Coronary artery (tissue), 2 donors: ENCODE measurements at regions not wholly inside any gene's neighbourhood (a gene's known extent, or its start where the extent isn't known, plus 50 kb on each side); places are given as distances from the start of the nearest gene placed in this dataset.
A peak's percentile ranks its signal among the peaks of the same experiment; 100 is the strongest.
"Not testable (repeated sequence)": the region's sequence is repeated elsewhere in the genome, so short reads cannot be mapped to it uniquely, and the experiment has no call there.

Experiments
- DNase-seq: peaks from one replicate; pipeline ENCODE4 v3.0.0-alpha.2; 2017; ENCODE audit warnings: low spot score
- H3K27ac ChIP-seq, 2 donors: fragments of 200-600 bp; sonication (generic); one replicate each; pipeline ENCODE4 v1.5.1; 2016 to 2019
- H3K4me3 ChIP-seq: fragments of 200-600 bp; sonication (generic); 2 replicates; pipeline ENCODE4 v1.5.1; 2016; ENCODE audit warnings: mild to moderate bottlenecking, moderate library complexity
- CTCF ChIP-seq: fragments of 200-600 bp; sonication (generic); IDR thresholded peaks from one replicate; pipeline ENCODE4 v1.5.1; 2019; ENCODE audit warnings: antibody characterized with exemption

- DNase-seq = no peak
- no peak for TF ChIP-seq CTCF
- H3K27ac ChIP-seq = no peak overlapping the region
- H3K4me3 ChIP-seq = no peak overlapping the region
These were observed 273.6 kb downstream of the RRAGC start for GRCh38 chr1:38585971-38586370.

- DNase-seq = peak; percentile 35
- no peak for TF ChIP-seq CTCF
- no peak overlapping the region for H3K27ac ChIP-seq
- H3K4me3 ChIP-seq = no peak overlapping the region
These were observed 274.1 kb downstream of the RRAGC start for GRCh38 chr1:38585460-38585859.

- Histone ChIP-seq H3K27ac (no peak overlapping the region), H3K4me3 (no peak overlapping the region)
- DNase-seq = peak; percentile 61
- TF ChIP-seq CTCF = no peak
These were observed 274.9 kb downstream of the RRAGC start for GRCh38 chr1:38584448-38585355.

- not testable (repeated sequence) for H3K4me3 ChIP-seq, DNase-seq, H3K27ac ChIP-seq
These were observed 276.3 kb downstream of the RRAGC start for GRCh38 chr1:38583287-38583686.

GRCh38 chr1:38581396-38581795 is 278.2 kb downstream of the RRAGC start:
- no peak for TF ChIP-seq CTCF
- Histone ChIP-seq H3K4me3 (no peak overlapping the region), H3K27ac (no peak overlapping the region)
- peak; percentile 45 for DNase-seq

GRCh38 chr1:38580594-38580993 is 279.0 kb downstream of the RRAGC start:
- TF ChIP-seq CTCF = no peak
- H3K4me3 ChIP-seq = no peak overlapping the region
- no peak for DNase-seq
- H3K27ac ChIP-seq = no peak overlapping the region

GRCh38 chr1:38579056-38579455 is 280.5 kb downstream of the RRAGC start:
- peak; percentile 8 for DNase-seq
- Histone ChIP-seq H3K27ac (no peak overlapping the region), H3K4me3 (no peak overlapping the region)
- TF ChIP-seq CTCF = no peak
